Mucosa of descending colon (tissue), 3 donors: ENCODE measurements at regions not wholly inside any gene's neighbourhood (a gene's known extent, or its start where the extent isn't known, plus 50 kb on each side); places are given as distances from the start of the nearest gene placed in this dataset.

Source experiments
- ATAC-seq: fragments of 200-7000 bp; cut with Tn5 transposase; one replicate; pipeline ENCODE4 v1.9.1; 2020; ENCODE audit warnings: mild to moderate bottlenecking, moderate library complexity
- DNase-seq, 3 donors: peaks; one replicate each; pipeline ENCODE4 v3.0.0-alpha.2; 2020
- H3K36me3 ChIP-seq: fragments of 200-600 bp; one replicate; pipeline ENCODE4 v1.8.0; 2021; ENCODE audit warnings: low read depth, mild to moderate bottlenecking
- H3K4me1 ChIP-seq: fragments of 200-600 bp; one replicate; pipeline ENCODE4 v1.8.0; 2021; ENCODE audit warnings: low read depth, mild to moderate bottlenecking
- H3K4me3 ChIP-seq: fragments of 200-600 bp; one replicate; pipeline ENCODE4 v1.8.0; 2021; ENCODE audit warnings: mild to moderate bottlenecking
- H3K9me3 ChIP-seq: fragments of 200-600 bp; one replicate; pipeline ENCODE4 v1.8.0; 2021; ENCODE audit warnings: mild to moderate bottlenecking
- intact Hi-C, 2 donors: fragments of 100-400 bp; cut with DNase I in 1 of 2; cut with micrococcal nuclease in 1 of 2; formaldehyde crosslinking; loops; one replicate each; pipeline versions ENCODE4 v1.11.0 to v1.11.1; 2022; cut with DNase I, micrococcal nuclease
- TF ChIP-seq, protein P1 (sequence below): fragments of 200-600 bp; IDR thresholded peaks from one replicate; pipeline ENCODE4 v1.8.0; 2022; ENCODE audit warnings: antibody characterized with exemption, mild to moderate bottlenecking
- donor health status: DM: no; HTN: no; CAD: no; lungs with moderate emphysema.
- donor health status: DM: no; HTN: no; CAD: no.
- donor health status: DM: no; HTN: yes; CAD: no.

DNA sequence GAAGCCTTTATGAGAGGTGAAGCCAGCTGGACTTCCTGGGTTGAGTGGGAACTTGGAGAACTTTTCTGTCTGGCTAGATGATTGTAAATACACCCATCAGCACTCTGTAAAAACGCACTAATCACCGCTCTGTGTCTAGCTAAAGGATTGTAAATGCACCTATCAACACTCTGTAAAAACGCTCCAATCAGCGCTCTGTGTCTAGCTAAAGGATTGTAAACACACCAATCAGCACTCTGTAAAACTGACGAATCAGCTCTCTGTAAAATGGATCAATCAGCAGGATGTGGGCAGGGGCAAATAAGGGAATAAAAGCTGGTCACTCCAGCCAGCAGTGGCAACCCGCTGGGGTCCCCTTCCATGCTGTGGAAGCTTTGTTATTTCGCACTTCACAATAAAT, 163.6 kb upstream of the SLC39A10 start:
- intact Hi-C loops: no loop called here
- Histone ChIP-seq H3K4me3 (no peak overlapping the region), H3K9me3 (no peaks in the 10 kb centered on the region), H3K36me3 (no peaks in the 10 kb centered on the region), H3K4me1 (no peaks in the 10 kb centered on the region)
- no peak for DNase-seq
- TF ChIP-seq, protein P1, sequence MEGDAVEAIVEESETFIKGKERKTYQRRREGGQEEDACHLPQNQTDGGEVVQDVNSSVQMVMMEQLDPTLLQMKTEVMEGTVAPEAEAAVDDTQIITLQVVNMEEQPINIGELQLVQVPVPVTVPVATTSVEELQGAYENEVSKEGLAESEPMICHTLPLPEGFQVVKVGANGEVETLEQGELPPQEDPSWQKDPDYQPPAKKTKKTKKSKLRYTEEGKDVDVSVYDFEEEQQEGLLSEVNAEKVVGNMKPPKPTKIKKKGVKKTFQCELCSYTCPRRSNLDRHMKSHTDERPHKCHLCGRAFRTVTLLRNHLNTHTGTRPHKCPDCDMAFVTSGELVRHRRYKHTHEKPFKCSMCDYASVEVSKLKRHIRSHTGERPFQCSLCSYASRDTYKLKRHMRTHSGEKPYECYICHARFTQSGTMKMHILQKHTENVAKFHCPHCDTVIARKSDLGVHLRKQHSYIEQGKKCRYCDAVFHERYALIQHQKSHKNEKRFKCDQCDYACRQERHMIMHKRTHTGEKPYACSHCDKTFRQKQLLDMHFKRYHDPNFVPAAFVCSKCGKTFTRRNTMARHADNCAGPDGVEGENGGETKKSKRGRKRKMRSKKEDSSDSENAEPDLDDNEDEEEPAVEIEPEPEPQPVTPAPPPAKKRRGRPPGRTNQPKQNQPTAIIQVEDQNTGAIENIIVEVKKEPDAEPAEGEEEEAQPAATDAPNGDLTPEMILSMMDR: no peak
- ATAC-seq: no peak

DNA sequence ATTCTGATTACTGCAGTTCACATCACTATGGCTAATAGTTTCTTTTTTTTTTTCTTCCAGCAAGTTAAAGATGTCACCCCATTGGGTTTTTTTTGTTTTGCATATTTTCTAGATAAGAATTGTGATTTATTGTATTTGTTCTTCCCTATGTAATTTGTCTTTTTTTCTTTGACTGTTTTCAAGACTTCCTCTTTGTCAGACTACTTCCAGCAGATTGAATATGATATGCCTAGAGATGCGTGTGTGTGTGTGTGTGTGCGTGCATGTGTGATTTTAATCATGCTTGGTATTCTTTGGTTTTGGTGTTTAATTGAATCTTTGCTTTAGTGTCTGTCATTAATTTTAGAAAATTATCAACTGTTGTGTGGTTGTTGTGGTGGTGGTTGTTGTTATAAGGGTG, 166.7 kb upstream of the SLC39A10 start:
- intact Hi-C loops: no loop called here
- ATAC-seq: no peak
- Histone ChIP-seq H3K4me1 (no peaks in the 10 kb centered on the region), H3K9me3 (no peaks in the 10 kb centered on the region), H3K4me3 (no peak overlapping the region), H3K36me3 (no peaks in the 10 kb centered on the region)
- no peak for DNase-seq
- TF ChIP-seq, protein P1: no peak

DNA sequence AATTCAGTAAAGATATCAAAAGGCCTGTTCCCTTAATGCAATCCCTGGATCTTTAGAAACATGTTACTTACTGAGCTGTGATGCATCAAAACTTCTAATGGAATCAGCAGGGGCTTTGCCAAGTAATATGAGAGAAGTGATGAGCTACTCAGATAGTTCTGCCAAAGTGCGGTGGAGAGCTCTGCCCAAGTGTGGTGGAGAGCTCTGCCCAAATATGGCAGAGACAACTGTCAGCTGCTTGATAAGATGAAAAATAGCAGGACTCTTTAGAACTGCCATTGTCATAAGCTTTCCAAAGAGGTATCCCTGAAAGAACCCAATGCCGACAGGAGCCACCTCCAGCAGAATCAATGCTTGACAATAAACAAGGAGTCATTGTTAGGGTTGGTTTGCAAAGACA, 167.9 kb upstream of the SLC39A10 start:
- TF ChIP-seq, protein P1: no peak
- intact Hi-C loops: no loop called here
- no peaks in the 10 kb centered on the region for H3K36me3 ChIP-seq
- no peaks in the 10 kb centered on the region for H3K9me3 ChIP-seq
- ATAC-seq: no peak
- DNase-seq: no peak
- no peak overlapping the region for H3K4me3 ChIP-seq
- no peaks in the 10 kb centered on the region for H3K4me1 ChIP-seq

DNA sequence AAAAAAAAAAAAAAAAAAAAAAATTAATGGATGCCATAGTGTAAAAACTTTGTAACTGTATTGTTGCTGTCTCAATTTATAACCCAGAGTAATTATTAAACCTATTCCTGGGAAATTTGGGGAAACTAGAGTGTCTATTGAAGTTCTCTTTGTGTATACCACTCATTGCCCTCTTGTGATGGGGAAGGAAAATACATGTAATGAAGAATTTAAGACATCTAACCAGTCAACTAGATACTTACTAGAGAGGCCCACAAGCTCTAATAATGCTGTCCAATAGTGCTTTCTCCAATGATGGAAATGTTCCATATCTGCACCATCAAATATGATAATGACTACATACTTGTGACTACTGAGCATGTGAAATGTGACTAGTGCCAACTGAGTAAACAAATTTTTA, 168.5 kb upstream of the SLC39A10 start:
- Histone ChIP-seq H3K36me3 (no peaks in the 10 kb centered on the region), H3K4me3 (no peak overlapping the region), H3K4me1 (no peaks in the 10 kb centered on the region), H3K9me3 (no peaks in the 10 kb centered on the region)
- ATAC-seq (no peak), DNase-seq (no peak)
- TF ChIP-seq, protein P1: no peak
- intact Hi-C loops: no loop called here

DNA sequence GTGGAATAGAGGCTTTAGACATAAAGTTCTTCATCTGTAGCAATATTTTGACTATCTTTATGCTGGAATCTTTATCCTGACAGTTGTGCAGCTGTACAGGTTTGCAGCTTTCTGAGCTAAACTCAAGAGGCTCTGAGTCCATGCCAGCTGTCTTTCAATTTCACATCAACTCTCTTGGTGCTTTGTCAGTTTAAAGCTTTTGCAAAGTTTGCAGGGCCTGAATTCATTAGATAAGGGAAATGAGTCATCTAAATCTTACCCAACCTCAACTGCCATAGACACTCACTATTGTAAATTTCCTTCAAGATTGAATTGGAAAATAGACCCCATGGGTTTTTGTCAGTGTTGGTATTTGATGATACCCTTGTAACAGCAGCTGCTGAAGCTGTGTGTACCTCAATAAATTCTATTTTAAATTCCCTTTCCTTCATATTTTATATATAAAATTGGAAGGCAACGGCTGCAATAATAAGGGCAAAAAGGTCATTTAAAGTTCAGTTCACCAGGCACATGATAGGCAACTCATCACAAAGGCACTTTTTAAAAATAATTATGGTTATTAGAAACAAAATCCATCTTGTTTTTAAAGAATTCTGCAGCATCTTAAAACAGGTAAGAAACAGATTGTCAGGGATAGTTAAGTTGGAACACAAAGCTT, 169.9 kb upstream of the SLC39A10 start:
- TF ChIP-seq, protein P1: no peak
- ATAC-seq (peak; percentile 78), DNase-seq (peak in 1 of 3 donors; percentile 8)
- H3K4me1 ChIP-seq: no peaks in the 10 kb centered on the region
- no peaks in the 10 kb centered on the region for H3K36me3 ChIP-seq
- no peak overlapping the region for H3K4me3 ChIP-seq
- no peaks in the 10 kb centered on the region for H3K9me3 ChIP-seq
- intact Hi-C loops: no loop called here

DNA sequence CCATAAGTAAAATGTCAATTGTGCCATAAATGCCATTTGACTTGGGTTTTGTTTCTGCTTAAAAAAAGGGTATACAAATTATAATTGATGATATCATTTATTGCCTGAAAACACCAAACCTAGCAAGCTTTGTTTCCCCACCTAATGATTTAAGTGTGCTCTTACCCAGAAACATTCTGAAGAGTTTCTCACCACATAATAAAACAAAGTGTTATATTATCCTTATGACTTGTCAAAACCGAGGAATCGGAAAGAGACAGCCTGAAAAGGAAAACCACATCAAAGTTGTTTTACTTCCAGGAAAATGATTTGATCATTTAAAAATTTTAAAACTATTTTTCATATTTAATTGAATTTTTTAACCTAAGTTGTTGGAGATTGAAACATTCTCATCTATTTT, 170.5 kb upstream of the SLC39A10 start:
- intact Hi-C loops: no loop called here
- no peak for DNase-seq
- no peak for ATAC-seq
- TF ChIP-seq, protein P1: no peak
- H3K4me3 ChIP-seq: no peak overlapping the region
- H3K36me3 ChIP-seq: no peaks in the 10 kb centered on the region
- no peaks in the 10 kb centered on the region for H3K9me3 ChIP-seq
- H3K4me1 ChIP-seq: no peaks in the 10 kb centered on the region
